ENCODE measurements at regions not wholly inside any gene's neighbourhood (a gene's known extent, or its start where the extent isn't known, plus 50 kb on each side); places are given as distances from the start of the nearest gene placed in this dataset.

DNA sequence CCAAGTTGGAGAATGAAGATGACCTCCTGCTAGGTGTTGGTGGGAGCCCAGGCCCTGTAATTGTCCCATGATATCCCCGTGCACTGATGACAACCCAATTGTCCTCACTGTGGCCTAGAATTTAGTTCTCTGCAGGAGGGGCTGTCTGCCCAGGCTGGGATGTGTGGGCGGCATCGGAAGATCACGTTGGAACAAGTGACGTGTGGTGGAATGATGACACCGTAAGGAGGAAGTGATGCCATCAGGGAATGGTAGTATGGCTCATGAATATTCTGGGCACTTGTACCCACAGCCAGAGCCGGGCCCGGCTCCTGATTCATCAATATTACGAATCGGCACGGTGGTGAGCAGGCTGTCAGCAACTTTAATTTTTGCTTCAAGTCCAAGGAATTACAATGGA is 111.6 kb downstream of the MIAT start:
- Histone ChIP-seq H3K9me1 (ENCODE audit: control insufficient read depth, extremely low read depth, insufficient read depth, low read length) (no peaks in the 10 kb centered on the region), H3K4me1 (ENCODE audit: control insufficient read depth, extremely low read depth, insufficient read depth, low read length) (no peaks in the 10 kb centered on the region), H3K79me2 (ENCODE audit: control insufficient read depth, insufficient read depth, low read length) (no peaks in the 10 kb centered on the region), H3K9ac (ENCODE audit: control insufficient read depth, extremely low read depth, insufficient read depth, low read length) (no peak overlapping the region), H4K20me1 (ENCODE audit: control insufficient read depth, extremely low read depth, insufficient read depth, low read length) (no peaks in the 10 kb centered on the region), H3K9me3 (ENCODE audit: control insufficient read depth, low read depth, low read length) (no peaks in the 10 kb centered on the region), H3K4me3 (ENCODE audit: control insufficient read depth in 2 of 3, extremely low read depth in 1 of 3, insufficient read depth in 2 of 3, low read depth in 1 of 3, low read length in 3 of 3) (no peak overlapping the region), H3K27me3 (ENCODE audit: control insufficient read depth, extremely low read depth, insufficient read depth, low read length) (no peaks in the 10 kb centered on the region), H3K4me2 (ENCODE audit: control insufficient read depth, extremely low read depth, insufficient read depth, low read depth, low read length) (no peak overlapping the region), H3K36me3 (ENCODE audit: control insufficient read depth in 2 of 2, extremely low read depth in 1 of 2, insufficient read depth in 2 of 2, low read length in 2 of 2) (no peaks in the 10 kb centered on the region), H2AFZ (ENCODE audit: control insufficient read depth, low read length) (no peak overlapping the region), H3K27ac (ENCODE audit: control insufficient read depth, insufficient read depth, low read length) (no peak overlapping the region)
- no peak for DNase-seq (ENCODE audit: low read depth, low spot score)
- TF ChIP-seq CTCF (optimal IDR thresholded peaks at IDR 0.05 in 1 of 3, IDR thresholded peaks at IDR 0.05 in 1 of 3, conservative IDR thresholded peaks at IDR 0.05 in 1 of 3; ENCODE audit: extremely low read depth in 1 of 3, insufficient read depth in 2 of 3, low read length in 3 of 3) (no peak), EZH2 (IDR thresholded peaks at IDR 0.05; ENCODE audit: low read length) (no peak)
- dilution Hi-C loops (cut with MboI; ENCODE audit: extremely low pct_ligation_motif_present, low sequenced_read_pairs) = no loop called here
- no peak for FAIRE-seq

- no peak for FAIRE-seq
- dilution Hi-C loops (cut with MboI; ENCODE audit: extremely low pct_ligation_motif_present, low sequenced_read_pairs) = no loop called here
Measured at GRCh38 chr22:26769663-26770062, 112.3 kb downstream of the MIAT start.

More at GRCh38 chr22:26769663-26770062, 112.3 kb downstream of the MIAT start:
- no peaks in the 10 kb centered on the region for H3K79me2 ChIP-seq (ENCODE audit: control insufficient read depth, insufficient read depth, low read length)
- no peak for TF ChIP-seq CTCF (optimal IDR thresholded peaks at IDR 0.05 in 1 of 3, IDR thresholded peaks at IDR 0.05 in 1 of 3, conservative IDR thresholded peaks at IDR 0.05 in 1 of 3; ENCODE audit: extremely low read depth in 1 of 3, insufficient read depth in 2 of 3, low read length in 3 of 3)
- no peak for TF ChIP-seq EZH2 (IDR thresholded peaks at IDR 0.05; ENCODE audit: low read length)
- no peaks in the 10 kb centered on the region for H3K36me3 ChIP-seq (ENCODE audit: control insufficient read depth in 2 of 2, extremely low read depth in 1 of 2, insufficient read depth in 2 of 2, low read length in 2 of 2)
- no peaks in the 10 kb centered on the region for H3K9me1 ChIP-seq (ENCODE audit: control insufficient read depth, extremely low read depth, insufficient read depth, low read length)
- H4K20me1 ChIP-seq (ENCODE audit: control insufficient read depth, extremely low read depth, insufficient read depth, low read length) = no peaks in the 10 kb centered on the region
- no peak overlapping the region for H2AFZ ChIP-seq (ENCODE audit: control insufficient read depth, low read length)
- H3K4me2 ChIP-seq (ENCODE audit: control insufficient read depth, extremely low read depth, insufficient read depth, low read depth, low read length) = no peak overlapping the region
- H3K4me1 ChIP-seq (ENCODE audit: control insufficient read depth, extremely low read depth, insufficient read depth, low read length) = no peaks in the 10 kb centered on the region
- DNase-seq (ENCODE audit: low read depth, low spot score) = no peak
- H3K4me3 ChIP-seq (ENCODE audit: control insufficient read depth in 2 of 3, extremely low read depth in 1 of 3, insufficient read depth in 2 of 3, low read depth in 1 of 3, low read length in 3 of 3) = no peak overlapping the region
- no peak overlapping the region for H3K27ac ChIP-seq (ENCODE audit: control insufficient read depth, insufficient read depth, low read length)
- no peaks in the 10 kb centered on the region for H3K9me3 ChIP-seq (ENCODE audit: control insufficient read depth, low read depth, low read length)
- no peaks in the 10 kb centered on the region for H3K27me3 ChIP-seq (ENCODE audit: control insufficient read depth, extremely low read depth, insufficient read depth, low read length)
- H3K9ac ChIP-seq (ENCODE audit: control insufficient read depth, extremely low read depth, insufficient read depth, low read length) = no peak overlapping the region

Measured in keratinocyte (primary cell).